SK-N-MC (cell line): ENCODE measurements at regions not wholly inside any gene's neighbourhood (a gene's known extent, or its start where the extent isn't known, plus 50 kb on each side); places are given as distances from the start of the nearest gene placed in this dataset.
"Not testable (repeated sequence)": the region's sequence is repeated elsewhere in the genome, so short reads cannot be mapped to it uniquely, and the experiment has no call there.

Experiments
- DNase-seq: peaks from one replicate; pipeline ENCODE4 v3.0.0-alpha.2; 2011; ENCODE audit warnings: low read depth, low spot score
- H3K27ac ChIP-seq: fragments of 200-600 bp; sonication (generic); 2 replicates; pipeline ENCODE4 v1.5.1; 2016; ENCODE audit warnings: mixed run types
- H3K36me3 ChIP-seq: fragments of 200-600 bp; sonication (generic); 2 replicates; pipeline ENCODE4 v1.6.1; 2017; ENCODE audit warnings: antibody characterized with exemption, low read length, mixed read lengths; ENCODE audit not compliant: insufficient read depth
- H3K4me3 ChIP-seq: fragments of 200-600 bp; sonication (generic); 2 replicates; pipeline ENCODE4 v1.5.1; 2016
- H3K9ac ChIP-seq: fragments of 200-600 bp; sonication (generic); 2 replicates; pipeline ENCODE4 v1.8.0; 2017; ENCODE audit warnings: mixed run types, mixed read lengths; ENCODE audit not compliant: insufficient read length
- H3K9me3 ChIP-seq: fragments of 200-600 bp; sonication (generic); 2 replicates; pipeline ENCODE4 v1.6.1; 2017; ENCODE audit warnings: low read depth, mild to moderate bottlenecking, antibody characterized with exemption, low read length, moderate library complexity, mixed read lengths
- EZH2 ChIP-seq: fragments of 200-600 bp; sonication (generic); IDR thresholded peaks from one replicate; pipeline ENCODE4 v1.6.1; 2017; ENCODE audit warnings: antibody characterized with exemption
- FOXP2 ChIP-seq: optimal IDR thresholded peaks from 2 replicates; pipeline ENCODE3; 2011; ENCODE audit warnings: mild to moderate bottlenecking, moderate library complexity; ENCODE audit not compliant: insufficient read depth; ENCODE audit errors: extremely low read length, control extremely low read depth
- POLR2AphosphoS5 ChIP-seq: IDR thresholded peaks from 2 replicates; pipeline ENCODE4 v1.6.1; 2012; ENCODE audit warnings: mild to moderate bottlenecking, low read depth, low read length, borderline replicate concordance

DNA sequence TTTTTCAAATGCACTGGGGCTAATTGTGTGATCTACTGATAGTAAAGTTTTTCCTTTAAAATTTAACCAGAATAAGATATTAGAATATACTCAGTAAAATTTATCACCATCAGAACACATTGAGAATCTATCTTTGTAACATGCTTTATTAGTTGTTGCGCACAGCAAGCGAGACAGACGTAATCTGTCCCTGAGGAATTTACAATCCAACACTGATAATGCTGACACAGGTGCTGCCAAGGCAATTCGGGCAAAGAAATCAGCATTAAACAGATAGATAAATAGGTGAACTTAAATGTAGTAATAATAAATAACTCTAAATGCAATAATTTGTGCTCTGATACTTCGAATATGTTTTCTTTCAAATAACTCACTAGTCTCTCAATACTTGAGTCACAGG lies 607.2 kb downstream of the HTR1B start:
- no peak overlapping the region for H3K9ac ChIP-seq
- no peaks in the 10 kb centered on the region for H3K9me3 ChIP-seq
- TF ChIP-seq POLR2AphosphoS5 (no peak), EZH2 (no peak)
- no peak for DNase-seq
- no peaks in the 10 kb centered on the region for H3K36me3 ChIP-seq
- H3K4me3 ChIP-seq: no peak overlapping the region
- no peak overlapping the region for H3K27ac ChIP-seq

DNA sequence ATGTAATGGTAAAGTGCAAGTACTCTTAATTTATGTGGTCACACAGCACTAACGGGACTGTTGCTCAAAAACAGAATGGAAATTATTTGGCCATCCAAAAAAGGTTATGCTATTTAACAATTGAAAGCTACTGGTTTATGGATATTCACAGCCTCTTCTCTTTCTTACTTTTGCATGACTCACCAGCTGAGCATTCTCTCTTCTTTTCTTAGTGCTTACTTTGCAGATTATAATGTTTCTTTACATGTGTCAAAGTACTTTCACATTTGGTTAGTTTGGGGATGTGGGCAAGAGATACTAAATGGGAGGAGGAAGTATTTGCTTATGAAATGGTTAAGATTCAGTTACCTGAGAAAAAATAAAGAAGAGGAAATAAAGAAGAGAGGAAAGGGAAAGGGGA lies 610.5 kb downstream of the HTR1B start:
- TF ChIP-seq POLR2AphosphoS5: no peak
- TF ChIP-seq FOXP2: no peak
- no peak for TF ChIP-seq EZH2
- no peaks in the 10 kb centered on the region for H3K36me3 ChIP-seq
- no peak for DNase-seq
- no peaks in the 10 kb centered on the region for H3K9me3 ChIP-seq
- no peak overlapping the region for H3K4me3 ChIP-seq
- H3K27ac ChIP-seq: no peak overlapping the region
- H3K9ac ChIP-seq: no peak overlapping the region

DNA sequence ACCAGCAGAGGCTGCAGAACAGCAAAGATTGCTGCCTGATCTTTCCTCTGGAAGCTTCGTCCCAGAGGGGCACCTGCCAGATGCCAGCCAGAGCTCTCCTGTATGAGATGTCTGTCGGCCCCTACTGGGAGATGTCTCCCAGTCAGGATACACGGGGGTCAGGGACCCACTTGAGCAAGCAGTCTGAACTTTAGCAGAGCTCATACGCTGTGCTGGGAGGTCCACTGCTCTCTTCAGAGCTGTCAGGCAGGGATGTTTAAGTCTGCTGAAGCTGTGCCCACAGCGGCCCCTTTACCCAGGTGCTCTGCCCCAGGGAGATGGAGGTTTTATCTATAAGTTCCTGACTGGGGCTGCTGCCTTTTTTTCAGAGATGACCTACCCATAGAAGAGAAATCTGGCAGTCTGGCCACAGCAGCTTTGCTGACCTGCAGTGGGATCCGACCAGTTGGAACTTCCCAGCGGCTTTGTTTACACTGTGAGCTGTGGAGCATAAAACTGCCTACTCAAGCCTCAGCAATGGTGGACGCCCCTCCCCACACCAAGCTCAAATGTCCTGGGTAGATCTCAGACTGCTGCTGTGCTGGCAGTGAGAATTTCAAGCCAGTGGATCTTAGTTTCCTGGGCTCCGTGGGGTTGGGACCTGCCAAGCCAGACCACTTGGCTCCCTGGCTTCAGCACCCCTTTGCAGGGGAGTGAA lies 613.9 kb downstream of the HTR1B start:
- not testable (repeated sequence) for H3K27ac ChIP-seq, DNase-seq, H3K9me3 ChIP-seq, H3K9ac ChIP-seq, H3K36me3 ChIP-seq, H3K4me3 ChIP-seq

DNA sequence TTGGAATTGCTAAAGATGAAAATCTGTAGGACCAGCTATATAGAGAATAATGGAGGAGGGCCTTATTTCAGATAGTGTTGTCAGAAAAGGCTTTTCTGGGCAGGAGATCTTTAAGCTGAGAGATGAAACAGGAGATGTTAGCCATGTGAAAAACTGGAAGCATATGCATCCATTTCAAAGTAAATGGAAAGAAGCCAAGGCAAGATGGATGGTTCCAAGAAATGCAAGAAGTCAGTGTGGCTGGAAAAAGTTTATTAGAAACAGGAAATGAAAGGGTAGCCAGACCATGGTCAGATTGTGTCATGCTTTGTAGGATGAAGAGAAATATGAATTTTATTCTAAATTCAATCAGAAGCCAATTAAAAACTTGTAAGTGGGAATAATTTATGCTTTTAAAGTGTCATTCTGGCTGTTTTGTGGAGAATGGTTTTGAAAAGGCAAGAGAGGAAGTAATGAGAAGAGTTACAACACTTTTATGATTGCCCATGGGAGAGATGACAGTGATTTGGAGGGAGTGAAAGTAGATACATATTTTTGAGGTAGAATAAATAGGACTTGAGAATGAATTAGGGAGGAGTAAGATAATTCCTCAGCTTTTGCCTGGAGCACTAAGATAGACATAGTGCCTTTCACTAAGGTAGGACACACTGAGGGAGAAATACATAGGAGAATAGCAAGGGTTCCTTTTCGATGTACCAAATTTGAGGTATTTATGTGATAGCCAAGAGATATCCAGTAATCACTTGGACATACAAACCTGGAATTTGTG lies 620.1 kb downstream of the HTR1B start:
- Histone ChIP-seq H3K9me3 (no peaks in the 10 kb centered on the region), H3K27ac (no peak overlapping the region), H3K36me3 (no peaks in the 10 kb centered on the region), H3K9ac (no peak overlapping the region), H3K4me3 (no peak overlapping the region)
- no peak for DNase-seq
- TF ChIP-seq EZH2 (no peak), FOXP2 (no peak), POLR2AphosphoS5 (no peak)

DNA sequence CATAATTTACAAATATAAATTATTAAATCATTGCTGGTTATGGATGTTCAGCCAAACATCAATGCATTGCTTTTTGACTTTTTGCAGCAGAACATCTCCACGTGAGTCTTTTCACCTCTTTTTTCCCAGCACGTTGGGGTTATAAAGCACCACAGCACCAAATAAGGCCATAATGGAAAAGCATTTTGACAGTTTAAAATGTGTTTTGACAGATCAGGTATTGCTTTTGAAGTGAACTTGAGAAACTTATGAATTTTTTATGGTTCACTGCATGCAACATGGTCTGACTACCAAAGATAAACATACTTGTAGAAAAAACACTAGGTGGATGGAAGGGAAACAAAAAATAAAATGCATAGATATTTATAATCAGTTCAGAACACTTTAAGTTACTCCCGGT lies 622.4 kb downstream of the HTR1B start:
- H3K4me3 ChIP-seq: no peak overlapping the region
- no peaks in the 10 kb centered on the region for H3K36me3 ChIP-seq
- no peak for DNase-seq
- H3K27ac ChIP-seq: no peak overlapping the region
- no peak for TF ChIP-seq FOXP2
- no peak for TF ChIP-seq POLR2AphosphoS5
- no peak for TF ChIP-seq EZH2
- no peak overlapping the region for H3K9ac ChIP-seq
- H3K9me3 ChIP-seq: no peaks in the 10 kb centered on the region

DNA sequence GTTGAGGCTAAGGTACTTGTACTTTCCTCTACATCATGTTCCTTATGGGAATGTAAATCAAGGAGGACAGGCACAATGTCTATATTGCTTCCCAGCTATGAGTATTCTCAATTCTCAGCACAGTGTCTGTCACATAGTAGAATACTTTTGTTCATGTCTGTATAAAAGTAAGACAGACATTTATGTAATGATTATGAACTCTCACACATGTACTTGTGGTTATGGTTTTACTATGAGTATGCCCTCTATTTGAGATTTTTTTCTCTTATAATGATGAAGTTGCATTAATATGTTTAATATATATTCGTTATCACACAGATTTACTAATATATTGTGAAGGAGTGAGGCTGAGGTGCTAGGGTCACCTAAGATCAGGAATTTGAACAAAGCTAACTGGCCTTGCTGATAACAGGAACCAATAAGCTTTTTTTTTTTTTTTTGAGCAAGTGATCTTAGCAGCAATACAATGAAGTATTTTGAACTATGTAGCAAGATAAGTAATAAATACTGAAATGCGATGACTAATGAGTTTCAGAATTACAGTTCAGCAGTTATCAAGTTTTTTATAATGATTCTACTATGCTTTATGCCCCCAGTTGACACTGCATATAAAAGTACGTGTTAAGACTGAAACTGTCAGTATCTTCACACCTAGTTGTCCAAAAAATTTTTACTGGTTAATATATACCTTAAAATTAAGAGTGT lies 623.1 kb downstream of the HTR1B start:
- H3K36me3 ChIP-seq: no peaks in the 10 kb centered on the region
- H3K27ac ChIP-seq: no peak overlapping the region
- no peak overlapping the region for H3K9ac ChIP-seq
- no peak for DNase-seq
- TF ChIP-seq POLR2AphosphoS5 (no peak), FOXP2 (no peak), EZH2 (no peak)
- no peaks in the 10 kb centered on the region for H3K9me3 ChIP-seq
- no peak overlapping the region for H3K4me3 ChIP-seq

DNA sequence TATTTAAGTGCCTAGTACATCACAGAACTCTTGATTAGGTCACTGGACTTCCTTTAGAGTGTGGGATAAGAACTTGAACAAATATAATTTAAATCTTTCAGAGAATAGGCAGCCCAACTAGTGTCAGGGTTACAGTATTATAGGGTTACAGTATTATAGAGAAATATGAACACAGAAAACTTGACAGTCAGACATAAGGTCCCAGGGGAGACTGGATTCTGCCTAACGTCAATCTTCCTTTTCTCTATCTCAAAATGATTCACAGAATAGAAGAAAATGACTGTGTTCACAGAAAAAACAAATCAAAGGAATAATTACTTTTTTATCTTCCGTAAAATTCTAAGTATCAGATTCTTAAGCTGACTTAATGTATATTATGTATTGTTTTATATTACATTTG lies 623.8 kb downstream of the HTR1B start:
- no peak overlapping the region for H3K27ac ChIP-seq
- no peak overlapping the region for H3K4me3 ChIP-seq

DNA sequence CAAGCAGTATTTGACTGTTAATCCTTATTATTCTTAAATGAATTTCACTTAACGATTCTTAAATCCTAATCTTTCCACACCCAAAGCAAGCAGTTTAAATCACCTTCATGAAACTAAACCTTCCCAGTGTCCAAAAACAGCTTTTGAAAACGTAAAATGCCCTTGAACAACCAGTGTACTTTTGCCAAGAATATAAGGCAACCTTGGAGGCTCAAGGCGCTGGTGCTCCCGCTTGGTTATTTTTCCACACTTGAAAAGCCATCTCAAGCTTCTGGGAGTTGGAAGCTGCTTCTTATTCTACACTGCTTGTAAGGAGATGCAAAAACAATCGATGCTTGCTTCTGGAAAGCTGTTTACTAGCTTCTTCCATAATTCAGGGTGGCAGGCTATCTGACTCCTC lies 625.7 kb downstream of the HTR1B start:
- Histone ChIP-seq H3K27ac (no peak overlapping the region), H3K36me3 (no peaks in the 10 kb centered on the region), H3K9me3 (no peaks in the 10 kb centered on the region), H3K9ac (no peak overlapping the region), H3K4me3 (no peak overlapping the region)
- DNase-seq: no peak
- TF ChIP-seq FOXP2: no peak
- no peak for TF ChIP-seq EZH2
- no peak for TF ChIP-seq POLR2AphosphoS5

More for the DNA sequence above, 623.8 kb downstream of the HTR1B start:
- no peaks in the 10 kb centered on the region for H3K9me3 ChIP-seq
- H3K9ac ChIP-seq: no peak overlapping the region
- no peak for DNase-seq
- H3K36me3 ChIP-seq: no peaks in the 10 kb centered on the region
- TF ChIP-seq POLR2AphosphoS5 (no peak), FOXP2 (no peak), EZH2 (no peak)

DNA sequence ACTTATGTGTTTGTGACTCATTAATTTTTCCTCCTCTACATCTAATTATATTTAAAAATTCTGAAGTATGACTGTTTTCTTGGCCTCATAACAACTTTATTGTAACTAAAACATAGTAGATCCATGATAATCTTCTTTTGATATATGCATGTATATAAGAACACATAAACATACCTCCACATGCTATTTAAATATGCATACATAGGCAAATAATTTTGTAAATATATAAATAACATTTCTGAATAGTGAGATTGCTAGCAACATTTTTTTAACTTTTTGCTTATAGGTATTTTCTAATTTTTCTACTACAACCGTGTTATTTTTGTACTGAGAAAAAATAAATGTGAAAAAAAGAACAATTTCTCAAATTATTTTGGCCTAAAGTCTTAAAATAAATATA lies 627.6 kb downstream of the HTR1B start:
- Histone ChIP-seq H3K9ac (no peak overlapping the region), H3K27ac (no peak overlapping the region), H3K9me3 (no peaks in the 10 kb centered on the region), H3K36me3 (no peaks in the 10 kb centered on the region), H3K4me3 (no peak overlapping the region)
- TF ChIP-seq FOXP2 (no peak), POLR2AphosphoS5 (no peak), EZH2 (no peak)
- DNase-seq: no peak
